ENCODE measurements at regions not wholly inside any gene's neighbourhood (a gene's known extent, or its start where the extent isn't known, plus 50 kb on each side); places are given as distances from the start of the nearest gene placed in this dataset.

GRCh38 chr3:181628384-181628783 is 83.3 kb upstream of the SOX2 start:
- TF ChIP-seq TAF1 (IDR thresholded peaks at IDR 0.05; ENCODE audit: borderline replicate concordance, insufficient read depth, low read length) (no peak), POLR2AphosphoS5 (IDR thresholded peaks at IDR 0.05; ENCODE audit: low read depth, low read length) (no peak), SIN3A (IDR thresholded peaks at IDR 0.05; ENCODE audit: borderline replicate concordance, insufficient read depth, low read length) (no peak), REST (IDR thresholded peaks at IDR 0.05; ENCODE audit: insufficient read depth in 1 of 2, low read depth in 2 of 2, low read length in 2 of 2) (no peak)

Data from PFSK-1 (cell line).